MCF 10A (cell line): ENCODE measurements at regions not wholly inside any gene's neighbourhood (a gene's known extent, or its start where the extent isn't known, plus 50 kb on each side); places are given as distances from the start of the nearest gene placed in this dataset.

Source experiments
- BruUV-seq: library from RNA; stranded (reverse); fragments of 400-500 nt; replicated peaks from 2 replicates; lab custom pipeline; 2021; lab: Mats Ljungman, UMichigan
- CTCF ChIA-PET: fragments of 300-600 bp; sonication (Branson Sonifier 250); formaldehyde crosslinking; extraction: SDS; loops from one replicate; lab custom pipeline; 2021; ENCODE audit warnings: antibody characterized with exemption, inconsistent platforms; lab: Yijun Ruan, JAX
- POLR2A ChIA-PET: fragments of 300-600, 350-650 bp; sonication (Branson Sonifier 250); formaldehyde crosslinking; extraction: SDS; loops from one replicate; lab custom pipeline; 2020; ENCODE audit warnings: antibody characterized with exemption, inconsistent platforms; lab: Yijun Ruan, JAX
- DNase-seq: peaks from one replicate; pipeline ENCODE4 v3.0.0-alpha.2; 2018; ENCODE audit not compliant: unreplicated experiment
- H3K27ac Mint-ChIP-seq: one replicate; pipeline ENCODE4 v1.8.0; 2022; ENCODE audit warnings: mild to moderate bottlenecking, low read depth, mixed read lengths; ENCODE audit not compliant: unreplicated experiment
- H3K27me3 Mint-ChIP-seq: one replicate; pipeline ENCODE4 v1.8.0; 2022; ENCODE audit warnings: mixed read lengths; ENCODE audit not compliant: insufficient read depth, unreplicated experiment
- H3K36me3 Mint-ChIP-seq: one replicate; pipeline ENCODE4 v1.8.0; 2022; ENCODE audit warnings: mild to moderate bottlenecking, moderate library complexity, mixed read lengths; ENCODE audit not compliant: insufficient read depth, unreplicated experiment
- H3K4me1 Mint-ChIP-seq: one replicate; pipeline ENCODE4 v1.8.0; 2022; ENCODE audit warnings: mixed read lengths; ENCODE audit not compliant: insufficient read depth, unreplicated experiment
- H3K4me3 Mint-ChIP-seq: one replicate; pipeline ENCODE4 v1.8.0; 2022; ENCODE audit warnings: mild to moderate bottlenecking, moderate library complexity, mixed read lengths; ENCODE audit not compliant: unreplicated experiment
- H3K9me3 Mint-ChIP-seq: one replicate; pipeline ENCODE4 v1.8.0; 2022; ENCODE audit warnings: mixed read lengths; ENCODE audit not compliant: unreplicated experiment
- CTCF ChIP-seq: fragments of 200-600 bp; IDR thresholded peaks from one replicate; pipeline ENCODE4 v1.8.0; 2022; ENCODE audit warnings: antibody characterized with exemption, mild to moderate bottlenecking; ENCODE audit not compliant: unreplicated experiment
- intact Hi-C: fragments of 100-400 bp; cut with micrococcal nuclease; formaldehyde crosslinking; loops from 2 replicates; pipeline ENCODE4 v1.14.1; 2022

DNA sequence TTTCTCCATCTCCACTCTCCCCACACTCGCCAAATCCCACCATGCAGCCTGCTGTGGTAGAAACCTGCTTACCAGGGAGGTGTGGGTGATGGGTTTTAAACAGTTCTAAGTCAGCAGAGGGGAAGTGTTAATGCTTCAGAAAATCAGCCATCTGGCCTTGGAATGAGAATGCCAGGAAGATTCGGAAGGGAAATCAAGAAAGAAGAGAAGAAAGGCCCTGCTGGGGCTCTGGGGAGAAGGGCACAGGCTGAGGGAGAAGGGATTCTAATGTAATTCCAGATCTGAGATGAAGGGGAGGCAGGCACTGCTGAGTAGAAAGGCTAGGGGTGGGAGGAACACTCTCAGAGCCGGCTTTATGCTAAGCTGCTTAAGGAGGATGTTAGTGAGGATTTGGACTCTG, 434.7 kb upstream of the DMAC1 start:
- intact Hi-C loops: no loop called here
- no peak overlapping the region for H3K27ac Mint-ChIP-seq
- ChIA-PET POLR2A (no interaction called here), CTCF (no interaction called here)
- H3K4me1 Mint-ChIP-seq: no peaks in the 10 kb centered on the region
- no peak for DNase-seq
- no peaks in the 10 kb centered on the region for H3K27me3 Mint-ChIP-seq
- peaks cover 18% of the 10 kb centered on the region for H3K9me3 Mint-ChIP-seq
- no peaks in the 10 kb centered on the region for H3K36me3 Mint-ChIP-seq
- H3K4me3 Mint-ChIP-seq: no peak overlapping the region
- BruUV-seq: no TSS peak
- TF ChIP-seq CTCF: no peak

- ChIA-PET CTCF (no interaction called here), POLR2A (no interaction called here)
- Mint-ChIP-seq H3K36me3 (no peaks in the 10 kb centered on the region), H3K4me1 (no peaks in the 10 kb centered on the region), H3K9me3 (peaks cover 21% of the 10 kb centered on the region), H3K4me3 (no peak overlapping the region), H3K27ac (no peak overlapping the region), H3K27me3 (no peaks in the 10 kb centered on the region)
- intact Hi-C loops: no loop called here
- no peak for TF ChIP-seq CTCF
- no peak for DNase-seq
- no TSS peak for BruUV-seq
These were observed 433.1 kb upstream of the DMAC1 start for GRCh38 chr9:8232726-8233125.

- CTCF ChIA-PET: interaction anchor here (0.7 to 1.4 kb wide), 2 partner anchors 11 to 552 kb away, joined by 3 to 4 read pairs; no protein-coding TSS in a partner anchor
- Mint-ChIP-seq H3K4me3 (no peak overlapping the region), H3K9me3 (peaks cover 11% of the 10 kb centered on the region), H3K36me3 (no peaks in the 10 kb centered on the region), H3K4me1 (no peaks in the 10 kb centered on the region), H3K27ac (no peak overlapping the region), H3K27me3 (no peaks in the 10 kb centered on the region)
- DNase-seq: no peak
- no TSS peak for BruUV-seq
- POLR2A ChIA-PET: no interaction called here
- intact Hi-C loops: no loop called here
- TF ChIP-seq CTCF: no peak
These were observed 429.6 kb upstream of the DMAC1 start for GRCh38 chr9:8229226-8229625.

- H3K4me3 Mint-ChIP-seq: no peak overlapping the region
- no TSS peak for BruUV-seq
- no peak for DNase-seq
- intact Hi-C loops: no loop called here
- H3K9me3 Mint-ChIP-seq: peaks cover 33% of the 10 kb centered on the region
- no peak overlapping the region for H3K27ac Mint-ChIP-seq
- no peaks in the 10 kb centered on the region for H3K36me3 Mint-ChIP-seq
- no peaks in the 10 kb centered on the region for H3K4me1 Mint-ChIP-seq
- H3K27me3 Mint-ChIP-seq: no peaks in the 10 kb centered on the region
- no peak for TF ChIP-seq CTCF
- CTCF ChIA-PET: no interaction called here
- POLR2A ChIA-PET: no interaction called here
These were observed 424.8 kb upstream of the DMAC1 start for GRCh38 chr9:8224381-8224801.
